Esophagus (tissue), 2 donors: ENCODE measurements at regions not wholly inside any gene's neighbourhood (a gene's known extent, or its start where the extent isn't known, plus 50 kb on each side); places are given as distances from the start of the nearest gene placed in this dataset.
A peak's percentile ranks its signal among the peaks of the same experiment; 100 is the strongest.

Experiments
- H3K27ac ChIP-seq, 2 donors: one replicate each; pipeline ENCODE4 v1.5.1; 2013; ENCODE audit warnings: low read depth in 2 of 2, mild to moderate bottlenecking in 2 of 2, inconsistent platforms in 1 of 2, low read length in 1 of 2, moderate library complexity in 1 of 2
- H3K27me3 ChIP-seq, 2 donors: one replicate each; pipeline ENCODE4 v1.6.1; 2013; ENCODE audit warnings: low read length in 2 of 2, control low read depth in 1 of 2, mild to moderate bottlenecking in 1 of 2; ENCODE audit not compliant: insufficient read depth in 2 of 2, control insufficient read depth in 1 of 2
- H3K36me3 ChIP-seq, 2 donors: one replicate each; pipeline ENCODE4 v1.6.1; 2013; ENCODE audit warnings: low read length in 1 of 2; ENCODE audit not compliant: control insufficient read depth in 2 of 2, insufficient read depth in 2 of 2
- H3K4me1 ChIP-seq, 2 donors: one replicate each; pipeline ENCODE4 v1.6.1; 2013; ENCODE audit warnings: low read length in 1 of 2; ENCODE audit not compliant: control insufficient read depth in 2 of 2, insufficient read depth in 2 of 2
- H3K4me3 ChIP-seq, 2 donors: one replicate each; pipeline ENCODE4 v1.5.1; 2013; ENCODE audit warnings: low read length in 2 of 2, mild to moderate bottlenecking in 2 of 2, low read depth in 1 of 2, moderate library complexity in 1 of 2
- H3K9me3 ChIP-seq, 2 donors: one replicate each; pipeline ENCODE4 v1.6.1; 2013; ENCODE audit warnings: mild to moderate bottlenecking in 2 of 2, low read depth in 1 of 2, low read length in 1 of 2, moderate library complexity in 1 of 2; ENCODE audit not compliant: control insufficient read depth in 2 of 2, insufficient read depth in 1 of 2
- WGBS, 2 donors: extraction: QIAGEN DNeasy Blood & Tissue Kit; methylation state at CpG; one replicate each; pipeline ENCODE4 v1.1.7; 2013; 5-methylcytosine and 5-hydroxymethylcytosine counted together
- donor health status: healthy with polysubstance abuse.
- donor health status: Bipolar disorder and iron deficiency.

DNA sequence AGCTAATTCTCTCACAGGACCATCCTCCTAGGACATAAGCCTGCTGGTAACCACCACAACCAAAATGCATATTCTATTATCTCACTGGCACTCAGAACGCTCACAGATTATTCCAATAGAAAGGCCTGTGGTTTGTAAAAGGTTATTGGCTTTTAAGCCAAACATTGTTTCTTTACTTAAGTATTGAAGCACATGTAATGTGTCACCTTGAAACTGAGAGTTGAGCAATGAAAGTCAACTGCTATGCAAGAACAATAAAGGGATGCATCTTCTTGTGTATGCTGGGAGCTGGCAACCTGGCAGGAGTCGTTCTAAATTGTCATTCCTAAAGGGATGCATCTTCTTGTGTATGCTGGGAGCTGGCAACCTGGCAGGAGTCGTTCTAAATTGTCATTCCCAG is 298.6 kb upstream of the DNAJC19 start:
- Histone ChIP-seq H3K4me1 (no peaks in the 10 kb centered on the region), H3K36me3 (no peaks in the 10 kb centered on the region), H3K27me3 (no peaks in the 10 kb centered on the region), H3K4me3 (no peak overlapping the region), H3K9me3 (no peaks in the 10 kb centered on the region), H3K27ac (no peak overlapping the region)
- WGBS, 2 donors: 42 to 65% methylated on average over 3 of the region's 3 CpGs

GRCh38 chr3:181279239-181279565 is 289.7 kb upstream of the DNAJC19 start:
- Histone ChIP-seq H3K4me1 (no peaks in the 10 kb centered on the region), H3K27ac (no peak overlapping the region), H3K36me3 (no peaks in the 10 kb centered on the region), H3K4me3 (no peak overlapping the region), H3K9me3 (no peaks in the 10 kb centered on the region), H3K27me3 (no peaks in the 10 kb centered on the region)
- 75 to 76% methylated on average over 2 of the region's 2 CpGs for WGBS, 2 donors

- Histone ChIP-seq H3K9me3 (no peaks in the 10 kb centered on the region), H3K4me3 (no peak overlapping the region), H3K27ac (no peak overlapping the region), H3K4me1 (no peaks in the 10 kb centered on the region), H3K36me3 (no peaks in the 10 kb centered on the region), H3K27me3 (no peaks in the 10 kb centered on the region)
- WGBS, 2 donors: 45 to 48% methylated on average over 5 of the region's 5 CpGs
Observed at GRCh38 chr3:181278468-181279238, 289.1 kb upstream of the DNAJC19 start.

DNA sequence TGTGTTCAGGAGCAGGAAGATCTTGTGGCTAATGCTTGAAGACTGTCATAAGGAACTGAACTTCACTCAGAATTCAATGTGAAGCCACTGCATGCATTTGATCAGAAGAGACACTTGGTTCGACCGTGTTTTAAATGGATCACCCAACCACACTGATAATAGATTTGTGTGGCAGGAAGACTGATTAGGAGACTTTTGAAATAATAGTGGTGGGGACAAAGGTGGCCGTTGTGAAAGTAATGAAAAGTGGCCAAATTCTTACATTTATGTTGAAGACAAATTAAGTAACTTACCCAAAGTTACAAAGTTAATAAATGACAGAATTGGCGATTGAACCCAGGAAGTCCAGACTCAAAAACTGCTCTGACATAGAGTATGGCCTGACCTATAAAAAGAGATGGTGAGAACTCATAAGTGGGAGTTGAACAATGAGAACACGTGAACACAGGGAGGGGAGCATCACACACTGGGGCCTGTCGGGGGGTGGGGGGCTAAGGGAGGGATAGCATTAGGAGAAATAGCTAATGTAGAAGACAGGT is 286.9 kb upstream of the DNAJC19 start:
- Histone ChIP-seq H3K9me3 (no peaks in the 10 kb centered on the region), H3K4me3 (no peak overlapping the region), H3K36me3 (no peaks in the 10 kb centered on the region), H3K4me1 (no peaks in the 10 kb centered on the region), H3K27ac (no peak overlapping the region), H3K27me3 (no peaks in the 10 kb centered on the region)
- WGBS, 2 donors: 72 to 81% methylated on average over 6 of the region's 6 CpGs

DNA sequence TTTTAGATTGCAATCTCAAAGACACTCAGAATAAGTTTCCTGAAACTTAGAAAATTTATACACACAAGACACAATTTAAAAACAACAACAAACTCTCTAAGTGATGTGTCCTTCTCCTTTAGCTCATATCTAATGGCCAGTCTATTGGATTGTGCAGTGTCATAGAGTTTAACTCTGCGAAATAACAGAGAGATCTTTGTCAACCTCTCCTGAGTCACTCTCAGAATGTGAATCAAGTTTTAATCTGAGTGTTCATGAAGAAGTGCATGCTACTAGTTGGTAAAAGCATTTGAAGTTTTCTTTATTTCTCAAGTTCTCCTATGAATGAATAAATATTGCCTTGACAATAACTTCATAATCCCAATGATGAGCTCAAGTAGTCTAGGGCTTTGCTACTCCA is 284.5 kb upstream of the DNAJC19 start:
- H3K4me1 ChIP-seq: no peaks in the 10 kb centered on the region
- no peak overlapping the region for H3K27ac ChIP-seq
- no peaks in the 10 kb centered on the region for H3K27me3 ChIP-seq
- H3K9me3 ChIP-seq: no peaks in the 10 kb centered on the region
- no peaks in the 10 kb centered on the region for H3K36me3 ChIP-seq
- H3K4me3 ChIP-seq: no peak overlapping the region
- WGBS, 2 donors: 79 to 82% methylated on average over 1 of the region's 1 CpG

- H3K9me3 ChIP-seq: no peaks in the 10 kb centered on the region
- H3K36me3 ChIP-seq: no peaks in the 10 kb centered on the region
- no peak overlapping the region for H3K4me3 ChIP-seq
- no peaks in the 10 kb centered on the region for H3K4me1 ChIP-seq
- H3K27ac ChIP-seq: no peak overlapping the region
- H3K27me3 ChIP-seq: no peaks in the 10 kb centered on the region
Observed at GRCh38 chr3:181267312-181267711, 277.8 kb upstream of the DNAJC19 start.

DNA sequence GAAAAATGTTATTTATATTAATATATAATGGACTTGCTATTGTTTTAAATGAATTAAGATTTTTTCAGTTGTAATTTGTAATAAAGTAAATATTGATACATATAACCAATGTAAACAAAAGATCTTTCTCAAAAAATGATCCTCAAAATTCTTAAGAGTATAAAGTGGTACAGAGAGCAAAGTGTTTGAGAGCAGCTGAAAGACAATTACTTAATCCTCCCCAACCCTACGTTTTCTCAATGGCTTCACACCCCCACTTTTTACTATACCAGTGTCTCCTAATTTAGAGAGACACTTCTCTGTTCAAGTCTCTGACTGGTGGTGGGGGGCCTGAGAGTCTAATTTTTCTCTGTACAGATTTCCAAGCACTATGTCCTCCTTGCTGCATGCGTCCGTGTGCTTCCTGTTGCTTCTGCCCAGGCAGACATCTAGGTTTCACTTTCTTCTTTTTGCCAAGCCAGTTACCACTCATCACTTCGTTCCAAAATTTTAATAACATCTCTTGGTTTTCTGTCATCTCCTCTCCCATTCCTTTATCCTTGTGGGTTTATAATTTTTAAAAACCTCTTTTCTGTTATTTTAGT is 276.3 kb upstream of the DNAJC19 start:
- peak overlapping the region in 1 of 2 donors; percentile 22 for H3K4me3 ChIP-seq
- H3K27ac ChIP-seq: no peak overlapping the region
- no peaks in the 10 kb centered on the region for H3K36me3 ChIP-seq
- H3K27me3 ChIP-seq: no peaks in the 10 kb centered on the region
- WGBS, 2 donors: 33 to 50% methylated on average over 4 of the region's 4 CpGs
- H3K9me3 ChIP-seq: no peaks in the 10 kb centered on the region
- H3K4me1 ChIP-seq: no peaks in the 10 kb centered on the region

DNA sequence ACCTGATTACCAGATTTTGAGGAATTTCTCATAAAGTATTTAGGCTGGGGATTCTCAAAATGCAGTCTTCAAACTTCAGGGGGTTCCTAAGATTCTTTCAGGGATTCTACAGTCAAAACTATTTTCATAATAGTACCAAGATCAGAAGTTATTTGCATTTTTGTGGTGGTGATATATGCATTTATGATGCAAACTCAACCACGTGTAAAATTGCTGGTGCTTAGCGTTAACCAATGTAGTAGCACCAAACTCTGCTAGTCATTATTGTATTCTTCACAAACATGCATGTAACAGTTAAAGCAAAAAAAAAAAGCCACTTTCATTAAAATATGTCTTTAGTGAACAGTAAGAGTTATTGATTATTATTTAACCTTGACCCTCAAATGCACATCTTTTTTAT is 274.9 kb upstream of the DNAJC19 start:
- 76 to 80% methylated on average over 2 of the region's 2 CpGs for WGBS, 2 donors

GRCh38 chr3:181253796-181254195 is 264.3 kb upstream of the DNAJC19 start:
- Histone ChIP-seq H3K9me3 (no peaks in the 10 kb centered on the region), H3K36me3 (no peaks in the 10 kb centered on the region), H3K4me1 (no peaks in the 10 kb centered on the region), H3K4me3 (no peak overlapping the region), H3K27ac (no peak overlapping the region), H3K27me3 (peaks cover 0 to 5% of the 10 kb centered on the region in 2 donors)
- 37 to 46% methylated on average over 3 of the region's 3 CpGs for WGBS, 2 donors

More for the DNA sequence above, 274.9 kb upstream of the DNAJC19 start:
- H3K4me1 ChIP-seq: no peaks in the 10 kb centered on the region
- no peak overlapping the region for H3K4me3 ChIP-seq
- no peaks in the 10 kb centered on the region for H3K9me3 ChIP-seq
- no peaks in the 10 kb centered on the region for H3K27me3 ChIP-seq
- H3K36me3 ChIP-seq: no peaks in the 10 kb centered on the region
- no peak overlapping the region for H3K27ac ChIP-seq

DNA sequence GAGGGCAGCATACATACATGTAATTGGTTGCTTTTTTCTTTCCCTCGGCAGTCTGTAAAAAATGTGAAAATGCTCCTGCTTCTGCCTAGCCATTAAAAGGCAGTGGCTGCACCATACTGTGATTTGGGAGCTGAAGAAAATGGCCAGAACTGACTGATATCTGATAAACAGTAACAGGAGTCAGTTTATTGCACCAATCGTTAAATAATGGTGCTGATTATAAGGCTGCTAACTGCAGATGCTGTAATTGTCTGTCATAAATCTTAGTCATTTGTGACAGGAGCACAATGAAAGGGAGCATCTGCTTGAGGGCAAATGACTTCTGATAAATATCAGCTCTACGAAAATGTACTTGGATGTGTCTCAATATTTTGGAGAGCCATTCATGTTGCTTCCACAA is 263.1 kb upstream of the DNAJC19 start:
- WGBS, 2 donors: 9 to 17% methylated on average over 3 of the region's 3 CpGs
- H3K27me3 ChIP-seq: peaks cover 0 to 5% of the 10 kb centered on the region in 2 donors
- H3K4me1 ChIP-seq: no peaks in the 10 kb centered on the region
- no peaks in the 10 kb centered on the region for H3K36me3 ChIP-seq
- no peak overlapping the region for H3K27ac ChIP-seq
- no peak overlapping the region for H3K4me3 ChIP-seq
- no peaks in the 10 kb centered on the region for H3K9me3 ChIP-seq
